ENCODE measurements at regions not wholly inside any gene's neighbourhood (a gene's known extent, or its start where the extent isn't known, plus 50 kb on each side); places are given as distances from the start of the nearest gene placed in this dataset.
"Not testable (repeated sequence)": the region's sequence is repeated elsewhere in the genome, so short reads cannot be mapped to it uniquely, and the experiment has no call there.

- H3K27ac ChIP-seq (ENCODE audit: low read depth, low read length), result no peak overlapping the region
- H3K9me3 Mint-ChIP-seq (ENCODE audit: unreplicated experiment), result no peaks in the 10 kb centered on the region
- no peak overlapping the region for H3K27ac Mint-ChIP-seq (ENCODE audit: unreplicated experiment)
- H3K27me3 Mint-ChIP-seq (ENCODE audit: low read depth, unreplicated experiment), result no peaks in the 10 kb centered on the region
- no peaks in the 10 kb centered on the region for H3K4me1 Mint-ChIP-seq (ENCODE audit: low read depth, unreplicated experiment)
- TF ChIP-seq EZH2 (IDR thresholded peaks at IDR 0.05; ENCODE audit: insufficient read depth, low read length) (no peak), CTCF (IDR thresholded peaks at IDR 0.05; ENCODE audit: insufficient read depth, low read depth, low read length) (no peak)
- H4K20me1 ChIP-seq (ENCODE audit: insufficient read depth, low read length), result no peaks in the 10 kb centered on the region
- no peak overlapping the region for H3K4me3 Mint-ChIP-seq (ENCODE audit: unreplicated experiment)
- FAIRE-seq (no peak), DNase-seq (ENCODE audit: low read depth) (no peak)
- no peaks in the 10 kb centered on the region for H3K79me2 ChIP-seq (ENCODE audit: insufficient read depth, low read length)
- no peaks in the 10 kb centered on the region for H3K9me3 ChIP-seq (ENCODE audit: insufficient read depth, low read depth, low read length)
- no peak overlapping the region for H3K4me2 ChIP-seq (ENCODE audit: low read length)
- H3K4me1 ChIP-seq (ENCODE audit: insufficient read depth, low read length), result no peaks in the 10 kb centered on the region
- H3K4me3 ChIP-seq (ENCODE audit: insufficient read depth, low read depth, low read length), result no peak overlapping the region
- no peak overlapping the region for H3K9ac ChIP-seq (ENCODE audit: low read length)
- H2AFZ ChIP-seq (ENCODE audit: low read depth, low read length), result no peak overlapping the region
- no peaks in the 10 kb centered on the region for H3K27me3 ChIP-seq (ENCODE audit: insufficient read depth, low read length)
- no peaks in the 10 kb centered on the region for H3K36me3 ChIP-seq (ENCODE audit: insufficient read depth, low read length)
- H3K36me3 Mint-ChIP-seq (ENCODE audit: low read depth, unreplicated experiment), result no peaks in the 10 kb centered on the region
These were observed 146.5 kb upstream of the INTU start for GRCh38 chr4:127486248-127486647.

GRCh38 chr4:127491571-127491970 is 141.2 kb upstream of the INTU start:
- FAIRE-seq (no peak), DNase-seq (ENCODE audit: low read depth) (no peak)
- Histone ChIP-seq H3K9ac (ENCODE audit: low read length) (no peak overlapping the region), H3K27me3 (ENCODE audit: insufficient read depth, low read length) (no peaks in the 10 kb centered on the region), H3K27ac (ENCODE audit: low read depth, low read length) (no peak overlapping the region), H3K9me3 (ENCODE audit: insufficient read depth, low read depth, low read length) (no peaks in the 10 kb centered on the region), H3K79me2 (ENCODE audit: insufficient read depth, low read length) (no peaks in the 10 kb centered on the region), H3K4me3 (ENCODE audit: insufficient read depth, low read depth, low read length) (no peak overlapping the region), H3K4me2 (ENCODE audit: low read length) (no peak overlapping the region), H4K20me1 (ENCODE audit: insufficient read depth, low read length) (no peaks in the 10 kb centered on the region), H3K4me1 (ENCODE audit: insufficient read depth, low read length) (no peaks in the 10 kb centered on the region), H3K36me3 (ENCODE audit: insufficient read depth, low read length) (no peaks in the 10 kb centered on the region), H2AFZ (ENCODE audit: low read depth, low read length) (no peak overlapping the region)
- TF ChIP-seq CTCF (IDR thresholded peaks at IDR 0.05; ENCODE audit: insufficient read depth, low read depth, low read length) (no peak), EZH2 (IDR thresholded peaks at IDR 0.05; ENCODE audit: insufficient read depth, low read length) (no peak)
- Mint-ChIP-seq H3K27ac (ENCODE audit: unreplicated experiment) (no peak overlapping the region), H3K4me3 (ENCODE audit: unreplicated experiment) (no peak overlapping the region), H3K36me3 (ENCODE audit: low read depth, unreplicated experiment) (no peaks in the 10 kb centered on the region), H3K27me3 (ENCODE audit: low read depth, unreplicated experiment) (no peaks in the 10 kb centered on the region), H3K4me1 (ENCODE audit: low read depth, unreplicated experiment) (no peaks in the 10 kb centered on the region), H3K9me3 (ENCODE audit: unreplicated experiment) (no peaks in the 10 kb centered on the region)

GRCh38 chr4:127496875-127497274 is 135.9 kb upstream of the INTU start:
- not testable (repeated sequence) for H3K79me2 ChIP-seq (ENCODE audit: insufficient read depth, low read length); H4K20me1 ChIP-seq (ENCODE audit: insufficient read depth, low read length); H3K9me3 Mint-ChIP-seq (ENCODE audit: unreplicated experiment); DNase-seq (ENCODE audit: low read depth); H3K4me3 ChIP-seq (ENCODE audit: insufficient read depth, low read depth, low read length); H2AFZ ChIP-seq (ENCODE audit: low read depth, low read length); H3K27me3 Mint-ChIP-seq (ENCODE audit: low read depth, unreplicated experiment); H3K9me3 ChIP-seq (ENCODE audit: insufficient read depth, low read depth, low read length); H3K4me1 ChIP-seq (ENCODE audit: insufficient read depth, low read length); H3K36me3 ChIP-seq (ENCODE audit: insufficient read depth, low read length); H3K27ac ChIP-seq (ENCODE audit: low read depth, low read length); H3K4me2 ChIP-seq (ENCODE audit: low read length); H3K27me3 ChIP-seq (ENCODE audit: insufficient read depth, low read length); H3K4me3 Mint-ChIP-seq (ENCODE audit: unreplicated experiment); H3K9ac ChIP-seq (ENCODE audit: low read length); FAIRE-seq; H3K36me3 Mint-ChIP-seq (ENCODE audit: low read depth, unreplicated experiment); H3K4me1 Mint-ChIP-seq (ENCODE audit: low read depth, unreplicated experiment)
- peak overlapping the region; percentile 14 for H3K27ac Mint-ChIP-seq (ENCODE audit: unreplicated experiment)
